ENCODE measurements at regions not wholly inside any gene's neighbourhood (a gene's known extent, or its start where the extent isn't known, plus 50 kb on each side); places are given as distances from the start of the nearest gene placed in this dataset.

DNA sequence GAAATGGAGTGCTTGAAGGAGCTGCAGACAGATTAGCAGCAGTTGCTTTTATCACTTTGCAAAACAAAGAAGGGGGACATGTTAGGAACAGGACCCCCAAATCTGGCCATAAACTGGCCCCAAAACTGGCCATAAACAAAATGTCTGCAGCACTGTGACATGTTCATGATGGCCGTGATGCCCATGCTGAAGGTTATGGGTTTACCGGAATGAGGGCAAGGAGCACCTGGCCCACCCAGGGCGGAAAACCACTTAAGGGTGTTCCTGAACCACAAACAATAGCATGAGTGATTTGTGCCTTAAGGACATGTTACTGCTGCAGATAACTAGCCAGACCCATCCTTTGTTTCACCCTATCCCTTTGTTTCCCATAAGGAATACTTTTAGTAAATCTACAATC, 79.6 kb upstream of the GC start:
- no peak overlapping the region for H3K27ac ChIP-seq (ENCODE audit: low read depth, low read length, poor library complexity, severe bottlenecking)
- H3K4me2 ChIP-seq (ENCODE audit: low read length): no peak overlapping the region
- no peak overlapping the region for H3K9ac ChIP-seq (ENCODE audit: low read length)
- TF ChIP-seq EZH2 (IDR thresholded peaks at IDR 0.05; ENCODE audit: borderline replicate concordance, low read length): no peak
- TF ChIP-seq, protein P1, sequence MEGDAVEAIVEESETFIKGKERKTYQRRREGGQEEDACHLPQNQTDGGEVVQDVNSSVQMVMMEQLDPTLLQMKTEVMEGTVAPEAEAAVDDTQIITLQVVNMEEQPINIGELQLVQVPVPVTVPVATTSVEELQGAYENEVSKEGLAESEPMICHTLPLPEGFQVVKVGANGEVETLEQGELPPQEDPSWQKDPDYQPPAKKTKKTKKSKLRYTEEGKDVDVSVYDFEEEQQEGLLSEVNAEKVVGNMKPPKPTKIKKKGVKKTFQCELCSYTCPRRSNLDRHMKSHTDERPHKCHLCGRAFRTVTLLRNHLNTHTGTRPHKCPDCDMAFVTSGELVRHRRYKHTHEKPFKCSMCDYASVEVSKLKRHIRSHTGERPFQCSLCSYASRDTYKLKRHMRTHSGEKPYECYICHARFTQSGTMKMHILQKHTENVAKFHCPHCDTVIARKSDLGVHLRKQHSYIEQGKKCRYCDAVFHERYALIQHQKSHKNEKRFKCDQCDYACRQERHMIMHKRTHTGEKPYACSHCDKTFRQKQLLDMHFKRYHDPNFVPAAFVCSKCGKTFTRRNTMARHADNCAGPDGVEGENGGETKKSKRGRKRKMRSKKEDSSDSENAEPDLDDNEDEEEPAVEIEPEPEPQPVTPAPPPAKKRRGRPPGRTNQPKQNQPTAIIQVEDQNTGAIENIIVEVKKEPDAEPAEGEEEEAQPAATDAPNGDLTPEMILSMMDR (IDR thresholded peaks at IDR 0.05; ENCODE audit: low read length): no peak
- no peaks in the 10 kb centered on the region for H3K4me1 ChIP-seq (ENCODE audit: insufficient read depth, low read length, severe bottlenecking)
- H3F3A ChIP-seq (ENCODE audit: insufficient read depth, low read length): no peaks in the 10 kb centered on the region
- H3K79me2 ChIP-seq (ENCODE audit: insufficient read depth, low read length): no peaks in the 10 kb centered on the region
- H3K9me3 ChIP-seq (ENCODE audit: low read length): peaks cover 2% of the 10 kb centered on the region; the same call in 1 of the 2 replicates
- no peaks in the 10 kb centered on the region for H3K27me3 ChIP-seq (ENCODE audit: insufficient read depth, low read length)
- no peaks in the 10 kb centered on the region for H3K9me2 ChIP-seq (ENCODE audit: low read depth, low read length)
- no peak overlapping the region for H3K4me3 ChIP-seq (ENCODE audit: low read depth, low read length, poor library complexity, severe bottlenecking)
- no peaks in the 10 kb centered on the region for H3K36me3 ChIP-seq (ENCODE audit: insufficient read depth, low read length)
- H2AFZ ChIP-seq (ENCODE audit: low read length): no peak overlapping the region
- H4K20me1 ChIP-seq (ENCODE audit: insufficient read depth, low read length): no peaks in the 10 kb centered on the region

GRCh38 chr4:71864380-71864779, 80.5 kb upstream of the GC start:
- no peak overlapping the region for H3K4me3 ChIP-seq (ENCODE audit: low read depth, low read length, poor library complexity, severe bottlenecking)
- no peak overlapping the region for H3K9ac ChIP-seq (ENCODE audit: low read length)
- H3K4me1 ChIP-seq (ENCODE audit: insufficient read depth, low read length, severe bottlenecking): no peaks in the 10 kb centered on the region
- no peaks in the 10 kb centered on the region for H3K9me2 ChIP-seq (ENCODE audit: low read depth, low read length)
- H3K79me2 ChIP-seq (ENCODE audit: insufficient read depth, low read length): no peaks in the 10 kb centered on the region
- no peak overlapping the region for H3K27ac ChIP-seq (ENCODE audit: low read depth, low read length, poor library complexity, severe bottlenecking)
- H3K4me2 ChIP-seq (ENCODE audit: low read length): no peak overlapping the region
- H2AFZ ChIP-seq (ENCODE audit: low read length): no peak overlapping the region
- no peak for TF ChIP-seq EZH2 (IDR thresholded peaks at IDR 0.05; ENCODE audit: borderline replicate concordance, low read length)
- TF ChIP-seq, protein P1 (IDR thresholded peaks at IDR 0.05; ENCODE audit: low read length): no peak
- H3F3A ChIP-seq (ENCODE audit: insufficient read depth, low read length): no peaks in the 10 kb centered on the region
- H3K27me3 ChIP-seq (ENCODE audit: insufficient read depth, low read length): no peaks in the 10 kb centered on the region
- H4K20me1 ChIP-seq (ENCODE audit: insufficient read depth, low read length): no peaks in the 10 kb centered on the region
- peaks cover 2% of the 10 kb centered on the region; the same call in 1 of the 2 replicates for H3K9me3 ChIP-seq (ENCODE audit: low read length)
- no peaks in the 10 kb centered on the region for H3K36me3 ChIP-seq (ENCODE audit: insufficient read depth, low read length)

- H3K27me3 ChIP-seq (ENCODE audit: insufficient read depth, low read length): no peaks in the 10 kb centered on the region
- no peaks in the 10 kb centered on the region for H3F3A ChIP-seq (ENCODE audit: insufficient read depth, low read length)
- no peaks in the 10 kb centered on the region for H3K9me3 ChIP-seq (ENCODE audit: low read length)
- H3K27ac ChIP-seq (ENCODE audit: low read depth, low read length, poor library complexity, severe bottlenecking): no peak overlapping the region
- TF ChIP-seq, protein P1 (IDR thresholded peaks at IDR 0.05; ENCODE audit: low read length): no peak
- TF ChIP-seq EZH2 (IDR thresholded peaks at IDR 0.05; ENCODE audit: borderline replicate concordance, low read length): no peak
- no peaks in the 10 kb centered on the region for H4K20me1 ChIP-seq (ENCODE audit: insufficient read depth, low read length)
- H3K9ac ChIP-seq (ENCODE audit: low read length): no peak overlapping the region
- no peaks in the 10 kb centered on the region for H3K9me2 ChIP-seq (ENCODE audit: low read depth, low read length)
- H2AFZ ChIP-seq (ENCODE audit: low read length): no peak overlapping the region
- H3K4me1 ChIP-seq (ENCODE audit: insufficient read depth, low read length, severe bottlenecking): no peaks in the 10 kb centered on the region
- no peak overlapping the region for H3K4me2 ChIP-seq (ENCODE audit: low read length)
- no peaks in the 10 kb centered on the region for H3K36me3 ChIP-seq (ENCODE audit: insufficient read depth, low read length)
- H3K4me3 ChIP-seq (ENCODE audit: low read depth, low read length, poor library complexity, severe bottlenecking): no peak overlapping the region
- H3K79me2 ChIP-seq (ENCODE audit: insufficient read depth, low read length): no peaks in the 10 kb centered on the region
Measured at GRCh38 chr4:71866212-71866885, 82.5 kb upstream of the GC start.
